ENCODE measurements at regions not wholly inside any gene's neighbourhood (a gene's known extent, or its start where the extent isn't known, plus 50 kb on each side); places are given as distances from the start of the nearest gene placed in this dataset.

- Histone ChIP-seq H3K9me3 (ENCODE audit: low read depth) (no peaks in the 10 kb centered on the region), H4K20me1 (ENCODE audit: low read depth) (no peaks in the 10 kb centered on the region), H3K4me2 (no peak overlapping the region), H3K4me3 (no peak overlapping the region), H3K27me3 (no peaks in the 10 kb centered on the region), H3K27ac (no peak overlapping the region), H3K36me3 (no peaks in the 10 kb centered on the region), H3F3A (ENCODE audit: low read depth) (no peaks in the 10 kb centered on the region), H2AFZ (replicated peaks) (no peak overlapping the region), H3K79me2 (ENCODE audit: low read depth) (no peaks in the 10 kb centered on the region), H3K4me1 (no peaks in the 10 kb centered on the region), H3K9ac (no peak overlapping the region)
- TF ChIP-seq EZH2 (IDR thresholded peaks at IDR 0.05), result no peak
- Mint-ChIP-seq H3K36me3 (no peaks in the 10 kb centered on the region), H3K4me1 (no peaks in the 10 kb centered on the region), H3K27me3 (ENCODE audit: insufficient read depth, low read depth) (no peaks in the 10 kb centered on the region), H3K4me3 (no peak overlapping the region), H3K27ac (no peak overlapping the region), H3K9me3 (no peaks in the 10 kb centered on the region)
- no peak for DNase-seq (ENCODE audit: low spot score)
These were observed 132.6 kb upstream of the CEP162 start for GRCh38 chr6:84360039-84360438.

- Mint-ChIP-seq H3K27ac (no peak overlapping the region), H3K4me3 (no peak overlapping the region)
- no peak overlapping the region for H3K9ac ChIP-seq
These were observed 131.1 kb upstream of the CEP162 start for GRCh38 chr6:84358581-84358980.

GRCh38 chr6:84357631-84358030 lies 130.2 kb upstream of the CEP162 start:
- no peak for DNase-seq (ENCODE audit: low spot score)
- H3K36me3 Mint-ChIP-seq, result no peaks in the 10 kb centered on the region
- no peaks in the 10 kb centered on the region for H3K4me1 ChIP-seq
- no peaks in the 10 kb centered on the region for H3K79me2 ChIP-seq (ENCODE audit: low read depth)
- no peaks in the 10 kb centered on the region for H4K20me1 ChIP-seq (ENCODE audit: low read depth)
- H3K36me3 ChIP-seq, result no peaks in the 10 kb centered on the region
- no peak overlapping the region for H3K4me2 ChIP-seq
- H3K27ac Mint-ChIP-seq, result no peak overlapping the region
- no peak overlapping the region for H2AFZ ChIP-seq (replicated peaks)
- H3F3A ChIP-seq (ENCODE audit: low read depth), result no peaks in the 10 kb centered on the region
- no peaks in the 10 kb centered on the region for H3K27me3 Mint-ChIP-seq (ENCODE audit: insufficient read depth, low read depth)
- no peak overlapping the region for H3K9ac ChIP-seq
- H3K27ac ChIP-seq, result no peak overlapping the region
- no peaks in the 10 kb centered on the region for H3K9me3 ChIP-seq (ENCODE audit: low read depth)
- no peaks in the 10 kb centered on the region for H3K27me3 ChIP-seq
- no peaks in the 10 kb centered on the region for H3K9me3 Mint-ChIP-seq
- TF ChIP-seq CTCF (IDR thresholded peaks at IDR 0.05), result no peak
- TF ChIP-seq EZH2phosphoT487 (IDR thresholded peaks at IDR 0.05), result no peak
- no peak for TF ChIP-seq EZH2 (IDR thresholded peaks at IDR 0.05)
- H3K4me3 ChIP-seq, result no peak overlapping the region
- H3K4me3 Mint-ChIP-seq, result no peak overlapping the region
- H3K4me1 Mint-ChIP-seq, result no peaks in the 10 kb centered on the region

More at GRCh38 chr6:84358581-84358980, 131.1 kb upstream of the CEP162 start:
- TF ChIP-seq EZH2 (IDR thresholded peaks at IDR 0.05), result no peak
- no peak for TF ChIP-seq EZH2phosphoT487 (IDR thresholded peaks at IDR 0.05)
- TF ChIP-seq CTCF (IDR thresholded peaks at IDR 0.05), result no peak
- Histone ChIP-seq H3K27me3 (no peaks in the 10 kb centered on the region), H3K4me3 (no peak overlapping the region), H3K79me2 (ENCODE audit: low read depth) (no peaks in the 10 kb centered on the region), H3K36me3 (no peaks in the 10 kb centered on the region), H3K27ac (no peak overlapping the region), H2AFZ (replicated peaks) (no peak overlapping the region), H3F3A (ENCODE audit: low read depth) (no peaks in the 10 kb centered on the region), H3K4me2 (no peak overlapping the region), H4K20me1 (ENCODE audit: low read depth) (no peaks in the 10 kb centered on the region), H3K4me1 (no peaks in the 10 kb centered on the region), H3K9me3 (ENCODE audit: low read depth) (no peaks in the 10 kb centered on the region)
- Mint-ChIP-seq H3K9me3 (no peaks in the 10 kb centered on the region), H3K36me3 (no peaks in the 10 kb centered on the region), H3K27me3 (ENCODE audit: insufficient read depth, low read depth) (no peaks in the 10 kb centered on the region), H3K4me1 (no peaks in the 10 kb centered on the region)
- DNase-seq (ENCODE audit: low spot score), result no peak

GRCh38 chr6:84356907-84357306 lies 129.5 kb upstream of the CEP162 start:
- TF ChIP-seq CTCF (IDR thresholded peaks at IDR 0.05) (no peak), EZH2 (IDR thresholded peaks at IDR 0.05) (no peak), EZH2phosphoT487 (IDR thresholded peaks at IDR 0.05) (no peak)
- Histone ChIP-seq H3K4me3 (no peak overlapping the region), H3K27me3 (no peaks in the 10 kb centered on the region), H3F3A (ENCODE audit: low read depth) (no peaks in the 10 kb centered on the region), H3K4me2 (no peak overlapping the region), H3K27ac (no peak overlapping the region), H3K4me1 (no peaks in the 10 kb centered on the region), H2AFZ (replicated peaks) (no peak overlapping the region), H3K79me2 (ENCODE audit: low read depth) (no peaks in the 10 kb centered on the region), H3K9ac (no peak overlapping the region), H4K20me1 (ENCODE audit: low read depth) (no peaks in the 10 kb centered on the region), H3K9me3 (ENCODE audit: low read depth) (no peaks in the 10 kb centered on the region), H3K36me3 (no peaks in the 10 kb centered on the region)
- H3K9me3 Mint-ChIP-seq, result no peaks in the 10 kb centered on the region
- H3K4me1 Mint-ChIP-seq, result no peaks in the 10 kb centered on the region
- no peak overlapping the region for H3K27ac Mint-ChIP-seq
- H3K27me3 Mint-ChIP-seq (ENCODE audit: insufficient read depth, low read depth), result no peaks in the 10 kb centered on the region
- no peak overlapping the region for H3K4me3 Mint-ChIP-seq
- H3K36me3 Mint-ChIP-seq, result no peaks in the 10 kb centered on the region
- no peak for DNase-seq (ENCODE audit: low spot score)

Data from neural progenitor cell (in vitro differentiated cells).